ENCODE measurements at regions not wholly inside any gene's neighbourhood (a gene's known extent, or its start where the extent isn't known, plus 50 kb on each side); places are given as distances from the start of the nearest gene placed in this dataset. TPM values are rescaled to one million over a fixed set of nuclear protein-coding genes. Genes with fewer than 3 reads are reported as not detected.

- Histone ChIP-seq H3K4me2 (replicated peaks; ENCODE audit: extremely low read depth, low read length, poor library complexity, severe bottlenecking) (no peak overlapping the region), H4K20me1 (ENCODE audit: insufficient read depth, low read length) (no peaks in the 10 kb centered on the region), H3K36me3 (replicated peaks in 1 of 2; ENCODE audit: control insufficient read depth in 1 of 2, insufficient read depth in 2 of 2, low read length in 2 of 2) (no peaks in the 10 kb centered on the region), H2AFZ (ENCODE audit: insufficient read depth, low read depth, low read length, poor library complexity, severe bottlenecking) (no peak overlapping the region), H3K4me1 (ENCODE audit: control insufficient read depth in 1 of 2, insufficient read depth in 2 of 2, low read length in 2 of 2) (no peaks in the 10 kb centered on the region), H3K79me2 (ENCODE audit: insufficient read depth, low read length) (no peaks in the 10 kb centered on the region), H3K9me3 (replicated peaks in 1 of 2; ENCODE audit: control insufficient read depth in 1 of 2, insufficient read depth in 1 of 2, low read length in 2 of 2) (peaks cover 10 to 17% of the 10 kb centered on the region in 2 donors), H3K4me3 (replicated peaks in 1 of 3; ENCODE audit: low read depth in 2 of 3, low read length in 3 of 3) (no peak overlapping the region), H3K27ac (ENCODE audit: low read depth in 1 of 2, low read length in 2 of 2) (no peak overlapping the region), H3K27me3 (ENCODE audit: control insufficient read depth in 2 of 2, insufficient read depth in 2 of 2, low read length in 2 of 2) (no peaks in the 10 kb centered on the region), H3K9ac (ENCODE audit: insufficient read depth, low read length, poor library complexity, severe bottlenecking) (no peak overlapping the region)
- DNase-seq: no peak
- Mint-ChIP-seq H3K27ac (no peak overlapping the region), H3K36me3 (no peaks in the 10 kb centered on the region), H3K27me3 (ENCODE audit: low read depth in 3 of 3) (no peaks in the 10 kb centered on the region), H3K4me3 (no peak overlapping the region), H3K9me3 (peaks cover 5 to 10% (median 8%) of the 10 kb centered on the region in 7 donors), H3K4me1 (peaks cover 4% of the 10 kb centered on the region)
- WGBS (ENCODE audit: insufficient coverage): 88% methylated on average over 2 of the region's 2 CpGs
- TF ChIP-seq CTCF (IDR thresholded peaks at IDR 0.05): no peak
- intact Hi-C loops (cut with micrococcal nuclease): loop anchor here in 1 of 2 donors (10.0 kb wide), 1 partner anchor 952 kb away; no protein-coding TSS in a partner anchor
These were observed 49.8 kb upstream of the ANKRD55 start for GRCh38 chr5:56282951-56283350.

Small RNA genes lying in the stretch of these regions (small RNA-seq; reads per million reads assigned to genes)
- gene HMGN1P17 (ENCODE audit: insufficient read length, low read depth) (not detected), gene RNU6ATAC2P (ENCODE audit: insufficient read length, low read depth) (not detected)
